ENCODE measurements at regions not wholly inside any gene's neighbourhood (a gene's known extent, or its start where the extent isn't known, plus 50 kb on each side); places are given as distances from the start of the nearest gene placed in this dataset.

DNA sequence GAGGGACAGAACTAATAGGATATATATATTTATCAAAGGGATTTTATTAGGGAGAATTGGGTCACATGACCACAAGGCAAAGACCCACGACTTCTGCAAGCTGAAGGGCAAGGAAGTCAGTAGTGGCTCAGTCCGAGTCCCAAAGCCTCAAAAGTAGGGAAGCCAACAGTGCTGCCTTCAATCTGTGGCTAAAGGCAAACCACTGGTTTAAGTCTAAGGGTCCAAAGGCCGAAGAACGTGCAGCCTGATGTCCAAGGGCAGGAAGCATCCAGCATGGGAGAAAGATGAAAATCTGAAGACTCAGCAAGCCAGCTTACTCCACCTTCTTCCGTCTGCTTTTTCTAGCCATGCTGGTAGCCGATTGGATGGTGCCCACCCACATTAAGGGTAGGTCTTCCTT lies 157.9 kb upstream of the CRY1 start:
- ATAC-seq, result no peak
- TF ChIP-seq ARNTL (CRISPR knock-in tag; IDR thresholded peaks at IDR 0.05; ENCODE audit: borderline replicate concordance, low read depth) (no peak), GLIS3 (CRISPR knock-in tag; IDR thresholded peaks at IDR 0.05) (no peak), OSR1 (CRISPR knock-in tag; IDR thresholded peaks at IDR 0.05) (no peak), ISL1 (CRISPR knock-in tag; IDR thresholded peaks at IDR 0.05) (no peak)
- TF ChIP-seq, protein P1, sequence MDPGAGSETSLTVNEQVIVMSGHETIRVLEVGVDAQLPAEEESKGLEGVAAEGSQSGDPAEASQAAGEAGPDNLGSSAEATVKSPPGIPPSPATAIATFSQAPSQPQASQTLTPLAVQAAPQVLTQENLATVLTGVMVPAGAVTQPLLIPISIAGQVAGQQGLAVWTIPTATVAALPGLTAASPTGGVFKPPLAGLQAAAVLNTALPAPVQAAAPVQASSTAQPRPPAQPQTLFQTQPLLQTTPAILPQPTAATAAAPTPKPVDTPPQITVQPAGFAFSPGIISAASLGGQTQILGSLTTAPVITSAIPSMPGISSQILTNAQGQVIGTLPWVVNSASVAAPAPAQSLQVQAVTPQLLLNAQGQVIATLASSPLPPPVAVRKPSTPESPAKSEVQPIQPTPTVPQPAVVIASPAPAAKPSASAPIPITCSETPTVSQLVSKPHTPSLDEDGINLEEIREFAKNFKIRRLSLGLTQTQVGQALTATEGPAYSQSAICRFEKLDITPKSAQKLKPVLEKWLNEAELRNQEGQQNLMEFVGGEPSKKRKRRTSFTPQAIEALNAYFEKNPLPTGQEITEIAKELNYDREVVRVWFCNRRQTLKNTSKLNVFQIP (CRISPR knock-in tag; IDR thresholded peaks at IDR 0.05; ENCODE audit: borderline replicate concordance, low read depth), result no peak
- TF ChIP-seq, protein P2, sequence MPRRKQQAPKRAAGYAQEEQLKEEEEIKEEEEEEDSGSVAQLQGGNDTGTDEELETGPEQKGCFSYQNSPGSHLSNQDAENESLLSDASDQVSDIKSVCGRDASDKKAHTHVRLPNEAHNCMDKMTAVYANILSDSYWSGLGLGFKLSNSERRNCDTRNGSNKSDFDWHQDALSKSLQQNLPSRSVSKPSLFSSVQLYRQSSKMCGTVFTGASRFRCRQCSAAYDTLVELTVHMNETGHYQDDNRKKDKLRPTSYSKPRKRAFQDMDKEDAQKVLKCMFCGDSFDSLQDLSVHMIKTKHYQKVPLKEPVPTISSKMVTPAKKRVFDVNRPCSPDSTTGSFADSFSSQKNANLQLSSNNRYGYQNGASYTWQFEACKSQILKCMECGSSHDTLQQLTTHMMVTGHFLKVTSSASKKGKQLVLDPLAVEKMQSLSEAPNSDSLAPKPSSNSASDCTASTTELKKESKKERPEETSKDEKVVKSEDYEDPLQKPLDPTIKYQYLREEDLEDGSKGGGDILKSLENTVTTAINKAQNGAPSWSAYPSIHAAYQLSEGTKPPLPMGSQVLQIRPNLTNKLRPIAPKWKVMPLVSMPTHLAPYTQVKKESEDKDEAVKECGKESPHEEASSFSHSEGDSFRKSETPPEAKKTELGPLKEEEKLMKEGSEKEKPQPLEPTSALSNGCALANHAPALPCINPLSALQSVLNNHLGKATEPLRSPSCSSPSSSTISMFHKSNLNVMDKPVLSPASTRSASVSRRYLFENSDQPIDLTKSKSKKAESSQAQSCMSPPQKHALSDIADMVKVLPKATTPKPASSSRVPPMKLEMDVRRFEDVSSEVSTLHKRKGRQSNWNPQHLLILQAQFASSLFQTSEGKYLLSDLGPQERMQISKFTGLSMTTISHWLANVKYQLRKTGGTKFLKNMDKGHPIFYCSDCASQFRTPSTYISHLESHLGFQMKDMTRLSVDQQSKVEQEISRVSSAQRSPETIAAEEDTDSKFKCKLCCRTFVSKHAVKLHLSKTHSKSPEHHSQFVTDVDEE (CRISPR knock-in tag; IDR thresholded peaks at IDR 0.05), result no peak

DNA sequence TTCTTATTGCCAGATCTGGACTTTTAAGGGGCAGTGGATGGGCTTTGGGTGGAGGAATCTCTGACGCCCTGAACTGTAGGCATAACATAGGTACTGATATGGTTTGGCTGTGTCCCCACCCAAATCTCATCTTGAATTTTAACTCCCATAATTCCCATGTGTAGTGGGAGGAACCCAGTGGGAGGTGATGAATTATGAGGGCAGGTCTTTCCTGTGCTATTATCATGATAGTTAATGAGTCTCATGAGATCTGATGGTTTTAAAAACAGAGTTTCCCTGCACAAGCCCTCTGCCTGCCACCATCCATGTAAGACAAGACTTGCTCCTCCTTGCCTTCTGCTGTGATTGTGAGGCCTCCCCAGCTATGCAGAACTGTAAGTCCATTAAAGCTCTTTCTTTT lies 160.0 kb upstream of the CRY1 start:
- TF ChIP-seq, protein P3, sequence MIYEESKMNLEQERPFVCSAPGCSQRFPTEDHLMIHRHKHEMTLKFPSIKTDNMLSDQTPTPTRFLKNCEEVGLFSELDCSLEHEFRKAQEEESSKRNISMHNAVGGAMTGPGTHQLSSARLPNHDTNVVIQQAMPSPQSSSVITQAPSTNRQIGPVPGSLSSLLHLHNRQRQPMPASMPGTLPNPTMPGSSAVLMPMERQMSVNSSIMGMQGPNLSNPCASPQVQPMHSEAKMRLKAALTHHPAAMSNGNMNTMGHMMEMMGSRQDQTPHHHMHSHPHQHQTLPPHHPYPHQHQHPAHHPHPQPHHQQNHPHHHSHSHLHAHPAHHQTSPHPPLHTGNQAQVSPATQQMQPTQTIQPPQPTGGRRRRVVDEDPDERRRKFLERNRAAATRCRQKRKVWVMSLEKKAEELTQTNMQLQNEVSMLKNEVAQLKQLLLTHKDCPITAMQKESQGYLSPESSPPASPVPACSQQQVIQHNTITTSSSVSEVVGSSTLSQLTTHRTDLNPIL (CRISPR knock-in tag; IDR thresholded peaks at IDR 0.05; ENCODE audit: low read depth), result no peak
- TF ChIP-seq PPARA (CRISPR knock-in tag; IDR thresholded peaks at IDR 0.05; ENCODE audit: borderline replicate concordance) (no peak), ESRRG (CRISPR knock-in tag; IDR thresholded peaks at IDR 0.05) (no peak), OSR1 (CRISPR knock-in tag; IDR thresholded peaks at IDR 0.05) (no peak), TOX (CRISPR knock-in tag; IDR thresholded peaks at IDR 0.05; ENCODE audit: borderline replicate concordance) (no peak), SNAI2 (CRISPR knock-in tag; IDR thresholded peaks at IDR 0.05) (no peak), ZFP30 (CRISPR knock-in tag; IDR thresholded peaks at IDR 0.05) (no peak), ZFP3 (CRISPR knock-in tag; IDR thresholded peaks at IDR 0.05) (no peak), ARNTL (CRISPR knock-in tag; IDR thresholded peaks at IDR 0.05; ENCODE audit: borderline replicate concordance, low read depth) (no peak), CSDC2 (CRISPR knock-in tag; IDR thresholded peaks at IDR 0.05) (no peak), RARB (CRISPR knock-in tag; IDR thresholded peaks at IDR 0.05) (no peak)
- TF ChIP-seq, protein P1 (CRISPR knock-in tag; IDR thresholded peaks at IDR 0.05; ENCODE audit: borderline replicate concordance, low read depth), result no peak
- TF ChIP-seq, protein P4, sequence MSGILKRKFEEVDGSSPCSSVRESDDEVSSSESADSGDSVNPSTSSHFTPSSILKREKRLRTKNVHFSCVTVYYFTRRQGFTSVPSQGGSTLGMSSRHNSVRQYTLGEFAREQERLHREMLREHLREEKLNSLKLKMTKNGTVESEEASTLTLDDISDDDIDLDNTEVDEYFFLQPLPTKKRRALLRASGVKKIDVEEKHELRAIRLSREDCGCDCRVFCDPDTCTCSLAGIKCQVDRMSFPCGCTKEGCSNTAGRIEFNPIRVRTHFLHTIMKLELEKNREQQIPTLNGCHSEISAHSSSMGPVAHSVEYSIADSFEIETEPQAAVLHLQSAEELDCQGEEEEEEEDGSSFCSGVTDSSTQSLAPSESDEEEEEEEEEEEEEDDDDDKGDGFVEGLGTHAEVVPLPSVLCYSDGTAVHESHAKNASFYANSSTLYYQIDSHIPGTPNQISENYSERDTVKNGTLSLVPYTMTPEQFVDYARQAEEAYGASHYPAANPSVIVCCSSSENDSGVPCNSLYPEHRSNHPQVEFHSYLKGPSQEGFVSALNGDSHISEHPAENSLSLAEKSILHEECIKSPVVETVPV (CRISPR knock-in tag; IDR thresholded peaks at IDR 0.05), result no peak
- ATAC-seq, result no peak

DNA sequence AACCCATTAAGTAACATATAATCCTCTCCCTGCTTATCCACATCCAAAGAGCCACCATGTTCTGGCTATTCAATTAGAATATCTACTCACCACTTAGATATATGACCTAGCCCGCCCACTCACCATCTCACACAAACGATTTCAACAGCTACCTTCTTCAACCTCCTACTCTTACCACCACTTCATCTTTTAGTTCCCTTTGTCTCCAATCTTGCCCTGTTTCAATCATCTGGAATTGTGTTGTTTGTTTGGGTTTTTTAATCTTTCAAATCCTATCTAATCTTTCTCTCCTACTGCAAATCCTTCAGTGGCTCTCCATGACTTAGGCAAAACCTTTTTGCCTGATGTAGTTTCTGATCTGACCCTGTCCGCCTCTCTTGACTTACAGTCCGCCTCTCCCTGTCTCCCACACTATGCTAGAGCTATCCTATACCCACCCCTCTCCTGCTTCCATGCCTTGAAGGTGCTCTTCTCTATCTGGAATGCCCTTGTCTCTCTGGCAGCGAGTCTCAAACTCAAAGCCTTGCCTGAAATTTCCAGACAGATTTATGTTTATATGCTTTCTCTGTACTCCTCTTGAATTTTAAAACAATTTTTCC lies 161.0 kb upstream of the CRY1 start:
- no peak for ATAC-seq
- TF ChIP-seq CSDC2 (CRISPR knock-in tag; IDR thresholded peaks at IDR 0.05) (no peak), ZNF565 (CRISPR knock-in tag; conservative IDR thresholded peaks at IDR 0.05; ENCODE audit: low read depth) (no peak), ISL1 (CRISPR knock-in tag; IDR thresholded peaks at IDR 0.05) (no peak), GLIS3 (CRISPR knock-in tag; IDR thresholded peaks at IDR 0.05) (no peak), RARB (CRISPR knock-in tag; IDR thresholded peaks at IDR 0.05) (no peak), ARNTL (CRISPR knock-in tag; IDR thresholded peaks at IDR 0.05; ENCODE audit: borderline replicate concordance, low read depth) (no peak), PPARA (CRISPR knock-in tag; IDR thresholded peaks at IDR 0.05; ENCODE audit: borderline replicate concordance) (no peak), TOX (CRISPR knock-in tag; IDR thresholded peaks at IDR 0.05; ENCODE audit: borderline replicate concordance) (no peak), BACH2 (CRISPR knock-in tag; IDR thresholded peaks at IDR 0.05; ENCODE audit: borderline replicate concordance) (no peak), ZFP30 (CRISPR knock-in tag; IDR thresholded peaks at IDR 0.05) (no peak), ZNF70 (CRISPR knock-in tag; IDR thresholded peaks at IDR 0.05) (no peak), SNAI2 (CRISPR knock-in tag; IDR thresholded peaks at IDR 0.05) (no peak), OSR1 (CRISPR knock-in tag; IDR thresholded peaks at IDR 0.05) (no peak), ZNF8 (CRISPR knock-in tag; IDR thresholded peaks at IDR 0.05) (no peak), TCF4 (CRISPR knock-in tag; IDR thresholded peaks at IDR 0.05; ENCODE audit: borderline replicate concordance) (no peak), ESRRG (CRISPR knock-in tag; IDR thresholded peaks at IDR 0.05) (no peak), ZC3H10 (CRISPR knock-in tag; IDR thresholded peaks at IDR 0.05) (no peak)
- TF ChIP-seq, protein P1 (CRISPR knock-in tag; IDR thresholded peaks at IDR 0.05; ENCODE audit: borderline replicate concordance, low read depth), result no peak
- TF ChIP-seq, protein P3 (CRISPR knock-in tag; IDR thresholded peaks at IDR 0.05; ENCODE audit: low read depth), result no peak
